Gastroesophageal sphincter (tissue), 4 donors: ENCODE measurements at regions not wholly inside any gene's neighbourhood (a gene's known extent, or its start where the extent isn't known, plus 50 kb on each side); places are given as distances from the start of the nearest gene placed in this dataset.

Source experiments
- ATAC-seq: fragments of 150-250 bp; one replicate; pipeline ENCODE4 v1.9.1; 2016; ENCODE audit warnings: mild to moderate bottlenecking, moderate library complexity
- H3K27ac ChIP-seq, 4 donors: fragments of 200-600 bp; sonication (generic) in 3 of 4; 1 replicate in 3 of 4; 2 replicates in 1 of 4; pipeline ENCODE4 v1.5.1; 2016 to 2019
- H3K27me3 ChIP-seq: fragments of 200-600 bp; sonication (generic); one replicate; pipeline ENCODE4 v1.5.1; 2019
- H3K36me3 ChIP-seq, 2 donors: fragments of 200-600 bp; sonication (generic); one replicate each; pipeline ENCODE4 v1.5.1; 2019; ENCODE audit warnings: control low read depth in 1 of 2
- H3K4me1 ChIP-seq, 3 donors: fragments of 200-600 bp; sonication (generic); 1 replicate in 2 of 3; 2 replicates in 1 of 3; pipeline ENCODE4 v1.5.1; 2016 to 2019; ENCODE audit warnings: control low read depth in 2 of 3
- H3K4me3 ChIP-seq, 2 donors: fragments of 200-600 bp; sonication (generic); one replicate each; pipeline ENCODE4 v1.5.1; 2019; ENCODE audit warnings: mild to moderate bottlenecking in 1 of 2, moderate library complexity in 1 of 2
- H3K9me3 ChIP-seq, 3 donors: fragments of 200-600 bp; sonication (generic); one replicate each; pipeline ENCODE4 v1.5.1; 2017 to 2019; ENCODE audit warnings: control low read depth in 2 of 3
- EP300 ChIP-seq: sonication (generic); formaldehyde crosslinking; IDR thresholded peaks from one replicate; pipeline ENCODE4 v1.6.1; 2017; ENCODE audit warnings: antibody characterized with exemption, mild to moderate bottlenecking
- POLR2A ChIP-seq, 2 donors: fragments of 450-650 bp; IDR thresholded peaks; one replicate each; pipeline ENCODE4 v1.6.1; 2017; ENCODE audit warnings: antibody characterized with exemption in 2 of 2, mild to moderate bottlenecking in 2 of 2, moderate library complexity in 1 of 2
- POLR2AphosphoS5 ChIP-seq: sonication (generic); formaldehyde crosslinking; IDR thresholded peaks from one replicate; pipeline ENCODE4 v1.6.1; 2017; ENCODE audit warnings: antibody characterized with exemption
- WGBS, 2 donors: methylation state at CpG; one replicate each; pipeline ENCODE4 v1.1.5; 2018; ENCODE audit warnings: low coverage in 1 of 2; 5-methylcytosine and 5-hydroxymethylcytosine counted together
- TF ChIP-seq, protein P1 (sequence below), 4 experiments: fragments of 200-600 bp in 2 of 4; fragments of 450-650 bp in 2 of 4; sonication (generic) in 1 of 4; IDR thresholded peaks; one replicate each; pipeline ENCODE4 v1.5.1; 2017 to 2019; ENCODE audit warnings: antibody characterized with exemption in 4 of 4, mild to moderate bottlenecking in 2 of 4, moderate library complexity in 2 of 4

DNA sequence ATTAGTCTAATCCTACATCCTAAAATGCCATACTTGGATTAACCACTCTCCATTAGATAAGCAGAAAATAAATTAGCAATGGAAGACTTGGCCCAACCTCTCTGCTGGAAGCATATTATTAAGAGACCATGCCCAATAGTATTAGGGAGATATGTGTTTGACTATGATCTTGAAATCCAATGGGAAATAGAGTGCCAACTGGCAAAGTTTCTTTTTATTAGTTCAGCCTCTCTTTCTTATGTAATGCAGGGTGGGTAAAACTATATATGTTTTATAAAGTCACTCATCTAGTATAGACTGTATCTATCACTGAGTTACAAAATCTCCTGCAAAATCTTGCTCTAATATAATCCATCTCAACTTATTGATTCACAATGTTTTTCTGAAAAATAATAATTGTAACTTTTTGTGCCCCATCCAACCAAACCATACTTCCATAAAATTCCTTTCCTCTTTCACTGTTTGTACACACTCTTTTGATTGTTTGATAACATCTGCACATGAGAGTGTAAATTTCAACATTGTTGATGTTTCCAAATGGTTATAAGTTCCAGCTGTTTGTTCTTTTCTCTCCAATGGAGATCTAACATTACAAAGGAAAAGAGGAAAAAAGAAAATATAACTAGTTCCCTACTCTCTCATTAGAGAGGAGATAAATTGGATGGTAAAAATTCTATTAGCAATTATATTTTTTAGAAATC is 408.1 kb upstream of the ADGRL2 start:
- no peak overlapping the region for H3K4me3 ChIP-seq
- H3K9me3 ChIP-seq: no peaks in the 10 kb centered on the region
- ATAC-seq: no peak
- no peaks in the 10 kb centered on the region for H3K27me3 ChIP-seq
- peaks cover 0 to 11% (median 4%) of the 10 kb centered on the region in 3 donors for H3K4me1 ChIP-seq
- no peak overlapping the region for H3K27ac ChIP-seq
- no peaks in the 10 kb centered on the region for H3K36me3 ChIP-seq
- TF ChIP-seq POLR2A (IDR thresholded peaks at IDR 0.05) (no peak), EP300 (no peak), POLR2AphosphoS5 (no peak)
- TF ChIP-seq, protein P1, sequence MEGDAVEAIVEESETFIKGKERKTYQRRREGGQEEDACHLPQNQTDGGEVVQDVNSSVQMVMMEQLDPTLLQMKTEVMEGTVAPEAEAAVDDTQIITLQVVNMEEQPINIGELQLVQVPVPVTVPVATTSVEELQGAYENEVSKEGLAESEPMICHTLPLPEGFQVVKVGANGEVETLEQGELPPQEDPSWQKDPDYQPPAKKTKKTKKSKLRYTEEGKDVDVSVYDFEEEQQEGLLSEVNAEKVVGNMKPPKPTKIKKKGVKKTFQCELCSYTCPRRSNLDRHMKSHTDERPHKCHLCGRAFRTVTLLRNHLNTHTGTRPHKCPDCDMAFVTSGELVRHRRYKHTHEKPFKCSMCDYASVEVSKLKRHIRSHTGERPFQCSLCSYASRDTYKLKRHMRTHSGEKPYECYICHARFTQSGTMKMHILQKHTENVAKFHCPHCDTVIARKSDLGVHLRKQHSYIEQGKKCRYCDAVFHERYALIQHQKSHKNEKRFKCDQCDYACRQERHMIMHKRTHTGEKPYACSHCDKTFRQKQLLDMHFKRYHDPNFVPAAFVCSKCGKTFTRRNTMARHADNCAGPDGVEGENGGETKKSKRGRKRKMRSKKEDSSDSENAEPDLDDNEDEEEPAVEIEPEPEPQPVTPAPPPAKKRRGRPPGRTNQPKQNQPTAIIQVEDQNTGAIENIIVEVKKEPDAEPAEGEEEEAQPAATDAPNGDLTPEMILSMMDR (IDR thresholded peaks at IDR 0.05): no peak

DNA sequence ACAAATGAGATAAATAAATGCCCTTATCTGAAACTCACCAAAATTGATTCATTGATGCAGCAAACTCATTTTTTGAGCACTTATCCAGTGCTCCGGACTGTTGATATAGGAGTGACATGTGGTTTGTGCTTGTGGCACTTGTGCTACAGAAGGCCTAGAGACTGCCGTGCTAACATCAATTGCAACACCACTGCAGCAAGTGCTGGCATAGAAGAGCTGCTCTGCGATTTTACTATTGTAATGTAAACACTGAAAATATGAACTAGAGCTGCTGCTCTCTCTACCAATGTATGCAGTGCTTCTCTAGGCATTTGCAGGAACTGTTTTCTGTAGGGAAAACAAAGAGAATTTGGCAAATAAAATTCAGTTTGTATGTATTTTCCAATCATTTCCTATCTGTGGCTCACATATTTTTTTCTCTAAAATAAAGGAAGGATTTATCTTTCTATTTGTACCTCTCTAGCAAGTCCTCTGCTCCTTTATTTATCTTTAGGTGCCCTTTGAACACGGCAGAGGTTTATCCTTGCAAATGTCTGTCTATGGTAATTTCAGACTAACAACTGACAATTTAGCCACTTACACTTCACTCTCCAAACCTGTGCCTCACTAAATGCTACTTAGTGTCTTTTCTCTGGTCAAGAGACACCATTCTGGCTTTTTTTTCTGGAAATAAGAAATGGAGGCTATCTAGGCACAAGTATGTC is 409.5 kb upstream of the ADGRL2 start:
- Histone ChIP-seq H3K36me3 (no peaks in the 10 kb centered on the region), H3K4me3 (no peak overlapping the region), H3K27ac (no peak overlapping the region), H3K9me3 (no peaks in the 10 kb centered on the region), H3K4me1 (peaks cover 0 to 11% (median 4%) of the 10 kb centered on the region in 3 donors), H3K27me3 (no peaks in the 10 kb centered on the region)
- WGBS, 2 donors: 36 to 53% methylated on average over 4 of the region's 4 CpGs
- no peak for TF ChIP-seq POLR2A (IDR thresholded peaks at IDR 0.05)
- TF ChIP-seq EP300: no peak
- TF ChIP-seq, protein P1 (IDR thresholded peaks at IDR 0.05): no peak
- TF ChIP-seq POLR2AphosphoS5: no peak
- peak; percentile 51 for ATAC-seq

DNA sequence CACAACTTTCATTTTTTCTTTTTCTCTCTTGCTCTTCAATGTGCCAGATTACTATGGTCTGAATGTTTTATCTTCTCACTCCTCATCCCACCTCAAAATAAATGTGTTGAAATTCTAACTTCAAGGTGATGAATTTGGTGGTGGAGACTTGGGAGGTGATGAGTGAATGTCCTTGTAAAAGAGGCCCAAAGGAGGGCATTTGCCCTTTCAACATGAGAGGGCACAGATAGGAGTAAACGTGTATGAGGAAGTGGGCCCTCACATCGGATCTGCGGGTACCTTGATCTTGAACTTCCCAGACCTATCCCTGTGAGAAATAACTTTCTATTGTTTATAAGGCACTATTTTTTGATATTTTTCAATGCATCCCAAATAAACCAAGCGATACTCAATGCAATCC is 412.3 kb upstream of the ADGRL2 start:
- H3K9me3 ChIP-seq: no peaks in the 10 kb centered on the region
- H3K27ac ChIP-seq: no peak overlapping the region
- no peak for ATAC-seq
- no peaks in the 10 kb centered on the region for H3K27me3 ChIP-seq
- no peaks in the 10 kb centered on the region for H3K36me3 ChIP-seq
- TF ChIP-seq EP300 (no peak), POLR2AphosphoS5 (no peak), POLR2A (IDR thresholded peaks at IDR 0.05) (no peak)
- TF ChIP-seq, protein P1 (IDR thresholded peaks at IDR 0.05): no peak
- H3K4me1 ChIP-seq: peaks cover 0 to 11% (median 4%) of the 10 kb centered on the region in 3 donors
- H3K4me3 ChIP-seq: no peak overlapping the region
- WGBS, 2 donors: 95 to 96% methylated on average over 3 to 4 of the region's 4 CpGs

DNA sequence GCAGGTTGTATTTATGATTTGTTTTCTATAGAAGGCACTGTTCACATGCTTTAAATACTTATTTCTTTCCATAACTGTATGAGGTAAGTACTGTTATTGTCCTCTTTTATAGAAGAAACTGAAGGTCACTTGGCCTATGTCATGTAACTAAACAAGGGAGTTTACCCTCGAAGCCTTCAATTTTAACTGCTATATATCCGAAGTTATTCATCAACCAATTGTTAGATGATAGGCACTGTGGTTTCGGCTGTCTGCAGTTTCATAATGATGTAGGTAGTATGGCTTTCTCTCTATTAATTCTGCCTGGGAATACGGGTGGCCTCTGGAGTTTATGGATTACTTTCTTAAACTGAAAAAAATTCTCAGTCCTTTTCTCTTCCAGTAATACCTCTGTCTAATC is 413.3 kb upstream of the ADGRL2 start:
- Histone ChIP-seq H3K4me1 (peaks cover 0 to 11% (median 4%) of the 10 kb centered on the region in 3 donors), H3K36me3 (no peaks in the 10 kb centered on the region), H3K27ac (no peak overlapping the region), H3K27me3 (no peaks in the 10 kb centered on the region), H3K4me3 (no peak overlapping the region), H3K9me3 (no peaks in the 10 kb centered on the region)
- no peak for ATAC-seq
- 79 to 91% methylated on average over 4 of the region's 4 CpGs for WGBS, 2 donors
- TF ChIP-seq POLR2A (IDR thresholded peaks at IDR 0.05): no peak
- no peak for TF ChIP-seq EP300
- TF ChIP-seq, protein P1 (IDR thresholded peaks at IDR 0.05): no peak
- no peak for TF ChIP-seq POLR2AphosphoS5

DNA sequence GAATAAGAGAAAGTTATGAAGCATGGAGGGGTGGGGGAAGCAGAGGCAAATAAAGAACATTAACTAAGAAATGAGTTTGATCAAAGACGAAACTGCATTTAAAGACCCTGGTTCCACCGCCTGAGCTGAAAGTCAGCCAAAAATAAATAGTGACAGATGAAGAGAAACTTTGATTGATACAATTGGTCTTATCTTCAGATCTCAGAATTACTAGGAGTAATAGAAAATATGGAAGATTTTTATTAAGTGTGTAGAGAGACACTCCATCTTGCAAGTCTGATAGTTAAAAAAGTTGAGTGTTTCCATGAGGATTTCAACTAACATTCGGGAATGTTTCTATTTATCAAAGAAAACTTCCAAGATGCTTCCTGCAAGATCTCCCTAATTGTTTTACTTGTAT is 418.2 kb upstream of the ADGRL2 start:
- Histone ChIP-seq H3K27ac (no peak overlapping the region), H3K9me3 (no peaks in the 10 kb centered on the region), H3K4me1 (no peaks in the 10 kb centered on the region), H3K4me3 (no peak overlapping the region), H3K27me3 (no peaks in the 10 kb centered on the region), H3K36me3 (no peaks in the 10 kb centered on the region)
- 81 to 93% methylated on average over 3 of the region's 3 CpGs for WGBS, 2 donors
- TF ChIP-seq EP300: no peak
- TF ChIP-seq POLR2AphosphoS5: no peak
- no peak for TF ChIP-seq POLR2A (IDR thresholded peaks at IDR 0.05)
- TF ChIP-seq, protein P1 (IDR thresholded peaks at IDR 0.05): no peak
- ATAC-seq: no peak
